ENCODE measurements at regions not wholly inside any gene's neighbourhood (a gene's known extent, or its start where the extent isn't known, plus 50 kb on each side); places are given as distances from the start of the nearest gene placed in this dataset.

DNA sequence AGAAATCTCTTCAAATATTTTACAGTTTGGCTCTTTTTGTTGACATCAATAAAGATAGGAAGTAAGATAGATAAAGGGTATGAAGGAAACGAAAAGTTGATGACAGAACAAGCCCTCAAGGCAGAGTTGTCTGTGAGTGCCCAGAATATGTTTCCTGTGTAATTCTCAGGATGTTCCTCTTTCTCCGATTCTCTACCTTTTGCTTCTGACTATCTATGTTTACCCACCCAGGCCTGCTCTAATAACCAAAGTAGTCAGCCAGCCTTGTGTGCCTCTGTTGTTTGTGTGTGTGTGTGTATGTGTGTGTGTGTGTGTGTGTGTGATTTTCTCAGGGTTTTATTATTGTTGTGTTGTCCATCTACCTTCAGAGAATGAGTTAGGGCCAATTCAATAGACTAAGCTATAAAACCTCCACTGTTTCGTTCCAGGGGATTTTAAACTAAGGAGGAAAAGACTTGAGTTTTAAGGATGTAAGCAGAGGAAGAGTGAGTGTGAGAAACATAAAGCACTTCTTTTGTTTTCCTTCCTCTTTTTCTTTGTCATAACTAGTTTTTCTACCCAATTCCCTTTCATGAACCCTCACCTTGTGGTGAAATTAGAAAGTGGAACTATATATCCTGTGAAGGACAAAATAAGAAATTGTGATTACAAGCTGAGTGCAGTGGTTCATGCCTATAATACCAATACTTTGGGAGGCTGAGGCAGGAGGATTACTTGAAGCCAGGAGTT, 627.4 kb upstream of the NR5A2 start:
- Mint-ChIP-seq H3K27me3 (ENCODE audit: low read depth) (no peaks in the 10 kb centered on the region), H3K27ac (no peak overlapping the region), H3K9me3 (no peaks in the 10 kb centered on the region), H3K4me1 (no peaks in the 10 kb centered on the region), H3K4me3 (no peak overlapping the region), H3K36me3 (ENCODE audit: low read depth) (no peaks in the 10 kb centered on the region)
- TF ChIP-seq CTCF (IDR thresholded peaks at IDR 0.05; ENCODE audit: unreplicated experiment in 3 of 3): no peak

DNA sequence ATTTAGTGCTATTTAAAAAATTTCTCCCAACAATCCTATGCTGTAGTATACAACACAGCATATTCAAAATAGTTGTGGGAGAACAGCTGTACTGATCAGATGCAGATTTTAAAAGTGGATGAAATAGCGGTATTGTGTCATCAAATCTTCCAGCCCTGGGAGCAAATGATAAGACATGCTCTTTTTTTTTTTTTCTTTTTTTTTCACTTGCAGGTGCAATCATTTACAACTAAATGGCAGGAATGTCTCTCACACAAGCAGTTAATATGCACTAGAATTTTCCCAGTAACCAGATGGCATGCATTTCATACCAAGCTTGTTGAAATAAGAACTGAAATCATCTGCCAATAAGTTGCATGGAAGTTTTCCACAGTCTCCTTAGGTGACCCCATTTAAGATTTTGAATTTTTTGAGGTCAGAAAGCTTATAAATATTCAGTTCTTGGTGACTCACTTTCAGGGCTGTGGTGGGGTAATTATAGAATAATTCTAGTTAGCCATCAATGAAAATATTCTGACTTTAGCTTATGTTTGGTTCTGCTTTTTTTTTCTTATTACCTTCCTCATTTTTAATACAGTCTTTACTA, 623.9 kb upstream of the NR5A2 start:
- H3K4me3 Mint-ChIP-seq: no peak overlapping the region
- no peaks in the 10 kb centered on the region for H3K9me3 Mint-ChIP-seq
- no peaks in the 10 kb centered on the region for H3K27me3 Mint-ChIP-seq (ENCODE audit: low read depth)
- H3K27ac Mint-ChIP-seq: no peak overlapping the region
- H3K36me3 Mint-ChIP-seq (ENCODE audit: low read depth): no peaks in the 10 kb centered on the region
- H3K4me1 Mint-ChIP-seq: no peaks in the 10 kb centered on the region
- TF ChIP-seq CTCF (IDR thresholded peaks at IDR 0.05; ENCODE audit: unreplicated experiment in 3 of 3): no peak

GRCh38 chr1:199404191-199404590, 623.3 kb upstream of the NR5A2 start:
- Mint-ChIP-seq H3K36me3 (ENCODE audit: low read depth) (no peaks in the 10 kb centered on the region), H3K9me3 (no peaks in the 10 kb centered on the region), H3K27ac (no peak overlapping the region), H3K4me3 (no peak overlapping the region), H3K4me1 (no peaks in the 10 kb centered on the region), H3K27me3 (ENCODE audit: low read depth) (no peaks in the 10 kb centered on the region)
- no peak for TF ChIP-seq CTCF (IDR thresholded peaks at IDR 0.05; ENCODE audit: unreplicated experiment in 3 of 3)

- no peaks in the 10 kb centered on the region for H3K9me3 Mint-ChIP-seq
- no peak overlapping the region for H3K4me3 Mint-ChIP-seq
- TF ChIP-seq CTCF (IDR thresholded peaks at IDR 0.05; ENCODE audit: unreplicated experiment in 3 of 3): no peak
- no peaks in the 10 kb centered on the region for H3K27me3 Mint-ChIP-seq (ENCODE audit: low read depth)
- no peaks in the 10 kb centered on the region for H3K4me1 Mint-ChIP-seq
- no peak overlapping the region for H3K27ac Mint-ChIP-seq
- H3K36me3 Mint-ChIP-seq (ENCODE audit: low read depth): no peaks in the 10 kb centered on the region
These were observed 622.5 kb upstream of the NR5A2 start for GRCh38 chr1:199404976-199405375.

GRCh38 chr1:199405634-199406196, 621.8 kb upstream of the NR5A2 start:
- no peaks in the 10 kb centered on the region for H3K4me1 Mint-ChIP-seq
- no peak overlapping the region for H3K4me3 Mint-ChIP-seq
- no peak for TF ChIP-seq CTCF (IDR thresholded peaks at IDR 0.05; ENCODE audit: unreplicated experiment in 3 of 3)
- H3K9me3 Mint-ChIP-seq: no peaks in the 10 kb centered on the region
- H3K27me3 Mint-ChIP-seq (ENCODE audit: low read depth): no peaks in the 10 kb centered on the region
- H3K36me3 Mint-ChIP-seq (ENCODE audit: low read depth): no peaks in the 10 kb centered on the region
- no peak overlapping the region for H3K27ac Mint-ChIP-seq

GRCh38 chr1:199410462-199410861, 617.0 kb upstream of the NR5A2 start:
- TF ChIP-seq CTCF (IDR thresholded peaks at IDR 0.05; ENCODE audit: unreplicated experiment in 3 of 3): no peak
- Mint-ChIP-seq H3K27me3 (ENCODE audit: low read depth) (no peaks in the 10 kb centered on the region), H3K4me3 (no peak overlapping the region), H3K9me3 (no peaks in the 10 kb centered on the region), H3K27ac (no peak overlapping the region), H3K36me3 (ENCODE audit: low read depth) (no peaks in the 10 kb centered on the region), H3K4me1 (no peaks in the 10 kb centered on the region)
